Neutrophil (primary cell): ENCODE measurements at regions not wholly inside any gene's neighbourhood (a gene's known extent, or its start where the extent isn't known, plus 50 kb on each side); places are given as distances from the start of the nearest gene placed in this dataset.

Experiments used
- H3K27ac ChIP-seq: fragments of 200-600 bp; sonication (generic); 2 replicates; pipeline ENCODE4 v1.5.1; 2016; ENCODE audit warnings: mild to moderate bottlenecking, moderate library complexity
- H3K27me3 ChIP-seq: fragments of 200-600 bp; sonication (generic); 2 replicates; pipeline ENCODE4 v1.6.0; 2016; ENCODE audit warnings: mild to moderate bottlenecking
- H3K36me3 ChIP-seq: fragments of 200-600 bp; sonication (generic); 2 replicates; pipeline ENCODE4 v1.5.1; 2017
- H3K4me1 ChIP-seq, 2 experiments: fragments of 200-600 bp in 1 of 2; sonication (generic) in 1 of 2; 1 replicate in 1 of 2; 2 replicates in 1 of 2; pipeline versions ENCODE4 v1.5.1 to v1.6.1; 2013 to 2016; ENCODE audit warnings: low read depth in 1 of 2, low read length in 1 of 2, mild to moderate bottlenecking in 1 of 2, moderate library complexity in 1 of 2; ENCODE audit not compliant: control insufficient read depth in 1 of 2, insufficient read depth in 1 of 2
- H3K4me3 ChIP-seq, 2 experiments: fragments of 200-600 bp in 1 of 2; sonication (generic) in 1 of 2; 1 replicate in 1 of 2; 2 replicates in 1 of 2; pipeline ENCODE4 v1.5.1; 2013 to 2016; ENCODE audit warnings: low read depth in 1 of 2, low read length in 1 of 2, mild to moderate bottlenecking in 1 of 2, moderate library complexity in 1 of 2
- H3K9me3 ChIP-seq: fragments of 200-600 bp; sonication (generic); 2 replicates; pipeline ENCODE4 v1.5.1; 2016
- CTCF ChIP-seq: fragments of 200-600 bp; sonication (generic); IDR thresholded peaks from 2 replicates; pipeline ENCODE4 v1.5.1; 2016; ENCODE audit warnings: antibody characterized with exemption

DNA sequence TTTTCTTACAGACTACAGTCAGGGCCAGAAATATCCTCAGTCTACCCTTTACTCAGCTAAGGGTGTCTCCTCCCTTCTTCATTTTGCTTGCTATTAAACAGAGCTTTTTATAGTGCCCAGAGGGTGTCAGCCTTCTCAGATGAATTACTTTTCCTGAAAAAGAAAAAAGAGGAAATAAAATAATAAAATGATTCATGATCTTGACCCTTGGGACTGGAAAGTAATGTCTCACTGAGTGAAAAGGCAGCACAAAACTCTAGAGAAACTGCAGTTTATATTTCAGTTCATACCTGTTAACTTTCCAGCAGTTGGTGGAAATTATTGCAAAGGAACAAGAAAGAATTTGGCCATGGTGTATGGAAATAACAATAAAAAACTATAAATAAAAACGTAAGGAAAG lies 170.6 kb downstream of the IBTK start:
- no peak for TF ChIP-seq CTCF
- no peaks in the 10 kb centered on the region for H3K4me1 ChIP-seq
- no peak overlapping the region for H3K4me3 ChIP-seq
- no peak overlapping the region for H3K27ac ChIP-seq
- no peaks in the 10 kb centered on the region for H3K36me3 ChIP-seq
- H3K27me3 ChIP-seq, result no peaks in the 10 kb centered on the region
- H3K9me3 ChIP-seq, result no peaks in the 10 kb centered on the region

GRCh38 chr6:82074556-82074955 lies 173.0 kb downstream of the IBTK start:
- Histone ChIP-seq H3K27ac (no peak overlapping the region), H3K9me3 (no peaks in the 10 kb centered on the region), H3K27me3 (no peaks in the 10 kb centered on the region), H3K36me3 (no peaks in the 10 kb centered on the region), H3K4me1 (no peaks in the 10 kb centered on the region), H3K4me3 (no peak overlapping the region)
- no peak for TF ChIP-seq CTCF

GRCh38 chr6:82073484-82073883 lies 174.1 kb downstream of the IBTK start:
- no peak for TF ChIP-seq CTCF
- Histone ChIP-seq H3K4me3 (no peak overlapping the region), H3K27ac (no peak overlapping the region), H3K36me3 (no peaks in the 10 kb centered on the region), H3K9me3 (no peaks in the 10 kb centered on the region), H3K4me1 (no peaks in the 10 kb centered on the region), H3K27me3 (no peaks in the 10 kb centered on the region)

GRCh38 chr6:82072751-82073150 lies 174.8 kb downstream of the IBTK start:
- TF ChIP-seq CTCF, result no peak
- H3K27ac ChIP-seq, result no peak overlapping the region
- no peaks in the 10 kb centered on the region for H3K27me3 ChIP-seq
- H3K4me3 ChIP-seq, result no peak overlapping the region
- no peaks in the 10 kb centered on the region for H3K4me1 ChIP-seq
- no peaks in the 10 kb centered on the region for H3K36me3 ChIP-seq
- H3K9me3 ChIP-seq, result no peaks in the 10 kb centered on the region

- TF ChIP-seq CTCF, result no peak
These were observed 175.4 kb downstream of the IBTK start for GRCh38 chr6:82072121-82072521.

GRCh38 chr6:82068721-82069120 lies 178.8 kb downstream of the IBTK start:
- no peaks in the 10 kb centered on the region for H3K9me3 ChIP-seq
- no peaks in the 10 kb centered on the region for H3K36me3 ChIP-seq
- no peak for TF ChIP-seq CTCF
- no peaks in the 10 kb centered on the region for H3K27me3 ChIP-seq
- no peak overlapping the region for H3K4me3 ChIP-seq
- H3K4me1 ChIP-seq, result no peaks in the 10 kb centered on the region
- no peak overlapping the region for H3K27ac ChIP-seq

More at GRCh38 chr6:82072121-82072521, 175.4 kb downstream of the IBTK start:
- Histone ChIP-seq H3K27ac (no peak overlapping the region), H3K27me3 (no peaks in the 10 kb centered on the region), H3K4me3 (no peak overlapping the region), H3K36me3 (no peaks in the 10 kb centered on the region), H3K9me3 (no peaks in the 10 kb centered on the region), H3K4me1 (no peaks in the 10 kb centered on the region)
